GM21515 (cell line): ENCODE measurements at regions not wholly inside any gene's neighbourhood (a gene's known extent, or its start where the extent isn't known, plus 50 kb on each side); places are given as distances from the start of the nearest gene placed in this dataset.
"Not testable (repeated sequence)": the region's sequence is repeated elsewhere in the genome, so short reads cannot be mapped to it uniquely, and the experiment has no call there.

Experiments
- ATAC-seq: cut with Tn5 transposase; IDR thresholded peaks from one replicate; pipeline ENCODE4 v1.9.1; 2021; ENCODE audit not compliant: unreplicated experiment

DNA sequence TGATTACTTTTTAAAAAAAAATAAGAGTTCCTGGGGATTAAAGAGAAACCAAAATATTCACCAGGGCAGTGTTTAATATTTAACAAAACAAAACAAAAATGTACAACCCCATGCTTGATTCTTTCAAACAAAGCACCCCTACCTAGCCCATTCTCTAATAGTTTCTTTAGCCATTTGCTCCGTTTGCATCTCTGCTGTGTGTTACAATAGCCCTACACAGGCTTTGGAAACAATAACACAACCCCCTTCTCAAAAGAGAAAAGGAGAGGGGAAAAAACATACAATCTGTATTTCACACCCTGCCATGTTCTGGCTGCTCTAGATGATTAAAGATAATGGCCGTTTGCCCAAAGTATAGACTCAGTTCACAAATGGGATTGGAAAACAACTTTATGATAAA, 302.9 kb downstream of the CPS1 start:
- ATAC-seq: no peak

DNA sequence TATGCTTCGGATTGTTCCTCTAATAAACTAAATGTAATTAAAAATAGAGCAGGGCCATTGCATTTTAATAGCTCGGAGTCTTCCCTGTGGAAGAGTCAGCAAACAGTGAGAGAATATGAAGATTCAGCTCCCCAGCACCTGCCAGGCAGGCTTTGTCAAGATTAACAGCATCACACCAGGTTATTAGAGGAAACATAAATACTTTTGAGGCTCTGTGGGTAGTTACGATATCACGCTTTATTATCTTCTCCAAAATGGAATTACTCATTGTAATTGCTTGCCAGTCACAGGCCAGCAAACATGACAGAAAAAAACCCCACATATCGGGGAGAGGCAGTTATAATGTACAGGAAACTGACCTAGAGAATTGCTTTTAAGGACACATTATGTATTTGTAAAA, 303.9 kb downstream of the CPS1 start:
- no peak for ATAC-seq

DNA sequence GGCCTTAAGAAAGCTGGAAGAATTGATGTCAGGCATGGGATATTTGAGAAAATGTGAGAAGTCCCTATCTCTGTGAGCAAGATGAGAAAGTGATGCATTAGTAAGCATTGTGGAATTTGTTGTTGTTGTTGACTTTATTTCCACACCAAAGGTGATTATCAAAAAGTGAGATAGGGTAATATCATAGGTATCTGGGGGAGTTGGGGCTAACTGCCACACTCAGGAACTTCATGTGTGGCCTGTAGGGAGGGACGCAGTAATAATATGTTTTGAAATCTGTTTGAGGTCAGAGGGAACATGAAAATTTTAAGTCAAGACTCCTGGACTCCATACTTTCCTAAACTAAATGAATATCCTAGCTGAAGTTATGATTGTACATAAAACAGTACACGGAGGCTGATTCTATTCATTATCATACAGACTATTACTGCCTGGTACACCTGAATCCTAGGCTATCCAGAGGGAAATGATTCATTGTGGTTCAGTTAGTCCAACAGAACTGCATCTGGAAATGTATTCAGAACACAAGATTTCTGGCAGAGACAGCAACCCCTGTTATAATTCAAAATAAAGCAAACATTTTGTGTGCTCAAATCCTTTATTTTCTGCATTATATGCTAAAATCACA, 304.8 kb downstream of the CPS1 start:
- ATAC-seq: no peak

DNA sequence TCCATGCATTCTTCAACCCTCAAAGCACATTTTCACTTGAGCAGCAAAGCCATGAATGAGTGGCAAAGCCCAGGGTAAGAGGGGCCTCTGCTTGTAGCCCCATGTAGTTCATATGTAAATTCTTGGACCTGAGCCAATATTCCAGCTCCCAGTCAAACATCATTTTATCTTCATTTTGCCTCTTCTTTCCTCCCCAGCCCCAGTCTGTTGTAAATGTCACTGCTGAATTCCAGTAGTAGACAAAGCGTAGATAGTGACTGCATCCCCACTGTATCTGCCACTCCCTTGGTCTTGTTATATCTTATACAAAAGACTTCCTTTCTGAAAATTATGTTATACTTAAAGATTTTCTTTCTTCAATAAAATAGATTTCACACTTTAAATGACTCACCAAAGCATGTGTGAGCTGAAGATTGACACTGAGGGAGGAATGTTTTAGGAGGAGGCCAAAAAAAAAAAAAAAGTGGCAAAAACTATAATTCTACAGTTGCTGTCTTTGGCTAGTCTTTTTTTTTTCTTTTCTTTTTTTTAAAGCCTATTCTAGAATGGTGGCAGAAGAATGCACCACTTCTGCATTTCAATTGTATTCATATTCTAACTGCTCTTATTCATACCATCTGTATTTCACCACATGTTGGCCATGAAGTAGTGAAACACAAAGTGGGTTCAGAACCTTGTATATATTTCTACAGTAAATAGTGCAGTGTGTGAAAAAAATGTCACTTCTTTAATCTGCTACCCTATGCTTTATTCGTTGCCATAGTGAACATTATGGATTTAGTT, 306.1 kb downstream of the CPS1 start:
- no peak for ATAC-seq

DNA sequence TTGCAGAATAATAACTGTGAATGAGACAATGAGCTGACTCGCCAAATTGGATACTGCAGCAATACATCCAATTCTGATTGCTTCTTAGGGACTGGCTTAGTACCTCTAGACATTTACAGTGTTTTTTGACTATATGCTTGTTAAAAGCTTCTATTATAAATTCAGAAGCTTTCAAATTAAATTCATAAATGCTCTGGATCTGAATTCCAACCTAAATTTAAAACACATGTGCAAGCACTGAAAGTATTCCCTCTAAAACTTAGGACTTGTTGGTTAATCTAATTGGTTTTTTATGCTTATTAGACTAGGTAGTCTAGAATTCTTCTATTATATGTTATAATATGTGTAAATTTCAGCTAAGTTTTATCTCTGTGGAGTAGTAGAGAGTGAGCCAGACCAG, 306.9 kb downstream of the CPS1 start:
- ATAC-seq: no peak

DNA sequence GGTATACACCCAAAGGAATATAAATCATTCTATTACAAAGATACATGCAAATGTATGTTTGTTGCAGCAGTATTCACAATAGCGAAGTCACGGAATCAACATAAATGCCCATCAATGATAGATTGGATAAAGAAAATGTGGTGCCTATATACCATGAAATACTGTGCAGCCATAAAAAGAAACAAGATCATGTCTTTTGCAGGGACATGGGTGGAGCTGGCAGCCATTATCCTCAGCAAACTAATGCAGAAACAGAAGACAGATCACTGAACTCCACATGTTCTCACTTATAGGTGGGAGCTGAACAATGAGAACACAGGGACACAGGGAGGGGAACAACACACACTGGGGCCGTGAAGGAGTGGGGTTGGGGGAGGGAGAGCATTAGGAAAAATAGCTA, 315.2 kb downstream of the CPS1 start:
- not testable (repeated sequence) for ATAC-seq

DNA sequence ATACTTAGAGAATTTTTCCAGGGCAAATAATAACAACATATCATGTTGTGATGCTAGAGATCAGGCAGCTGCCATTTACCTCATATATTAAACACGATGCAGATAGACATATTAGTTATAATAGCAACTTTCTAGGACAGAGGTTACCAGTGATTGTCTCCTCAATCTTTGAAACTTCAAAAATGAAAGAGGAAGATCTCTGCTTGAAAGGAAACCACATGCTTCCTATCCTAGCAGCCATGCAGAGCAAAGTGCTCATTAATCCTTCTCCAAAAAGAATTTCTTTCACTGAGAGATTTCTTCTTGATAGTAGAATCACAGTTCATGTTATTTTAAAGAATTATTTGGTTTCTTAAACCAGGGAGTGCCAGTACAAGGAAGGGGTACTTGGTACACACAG, 317.2 kb downstream of the CPS1 start:
- no peak for ATAC-seq

DNA sequence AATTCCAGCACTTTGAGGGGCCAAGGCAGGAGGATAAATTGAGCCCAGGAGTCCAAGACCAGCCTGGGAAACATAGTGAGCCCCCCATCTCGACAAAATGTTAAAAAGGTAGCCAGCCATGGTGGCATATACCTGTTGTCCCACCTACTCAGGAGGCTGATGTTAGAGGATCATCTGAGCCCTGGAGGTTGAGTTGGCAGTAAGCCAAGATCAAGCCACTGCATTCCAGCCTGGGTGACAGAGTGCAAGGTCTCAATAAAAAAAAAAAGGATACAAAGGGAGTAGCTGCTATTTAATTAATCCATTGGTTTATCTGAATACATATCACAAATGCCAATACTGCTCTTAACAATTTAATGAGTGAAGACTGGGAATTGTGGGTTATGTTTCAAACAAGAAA, 327.8 kb downstream of the CPS1 start:
- ATAC-seq: no peak

DNA sequence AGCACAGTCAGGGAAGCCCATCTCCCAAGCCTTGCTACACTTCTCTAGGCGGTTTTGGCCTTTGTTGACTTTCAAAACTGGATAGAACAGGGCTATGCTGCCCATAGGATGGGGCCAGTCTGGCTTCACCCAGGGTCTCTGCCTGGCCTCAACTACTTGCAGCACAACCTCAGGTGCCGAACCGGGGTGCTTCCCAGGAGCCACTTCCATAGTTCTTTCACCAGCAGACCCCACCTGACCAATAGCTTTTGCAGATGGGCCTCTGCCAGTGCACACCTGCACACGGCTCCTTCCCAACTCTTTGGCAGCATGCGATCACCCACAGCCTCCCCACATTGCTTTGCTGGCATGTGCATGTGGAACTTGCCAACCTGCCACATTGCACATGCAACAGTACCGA, 331.6 kb downstream of the CPS1 start:
- no peak for ATAC-seq

DNA sequence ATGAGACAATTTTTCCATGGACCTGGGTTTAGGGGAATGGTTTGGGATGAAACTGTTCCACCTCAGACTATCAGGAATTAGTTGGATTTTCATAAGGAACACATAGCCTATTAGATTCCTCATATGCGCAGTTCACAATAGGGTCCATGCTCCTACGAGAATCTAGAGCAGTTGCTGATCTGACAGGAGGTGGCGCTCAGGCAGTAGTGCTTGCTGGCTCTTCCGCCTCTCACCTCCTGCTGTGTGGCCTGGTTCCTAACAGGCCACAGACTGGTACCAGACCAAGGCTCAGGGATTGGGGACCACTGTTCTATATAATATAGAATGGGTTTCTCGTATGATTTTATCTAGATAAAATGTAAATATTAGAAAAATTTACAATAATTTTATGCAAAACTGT, 338.7 kb downstream of the CPS1 start:
- ATAC-seq: no peak

DNA sequence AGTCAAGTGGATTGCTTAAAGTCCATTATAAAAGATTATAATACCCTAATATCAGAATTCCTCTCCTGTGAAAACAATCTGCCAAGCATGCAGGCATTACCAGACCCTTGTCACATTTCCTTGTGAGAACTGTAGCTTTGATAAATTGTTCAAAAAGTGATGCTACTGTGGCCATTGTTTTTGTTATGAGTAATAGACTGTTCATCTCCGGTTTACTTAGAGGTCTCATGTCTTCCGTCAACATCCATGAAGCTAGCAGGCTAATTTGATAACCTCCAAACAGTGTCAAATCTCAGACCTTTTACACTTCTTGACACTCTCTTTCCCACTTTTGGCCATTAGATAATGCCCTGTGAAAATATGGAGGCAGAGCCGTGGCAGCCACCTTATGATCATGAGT, 342.7 kb downstream of the CPS1 start:
- no peak for ATAC-seq

DNA sequence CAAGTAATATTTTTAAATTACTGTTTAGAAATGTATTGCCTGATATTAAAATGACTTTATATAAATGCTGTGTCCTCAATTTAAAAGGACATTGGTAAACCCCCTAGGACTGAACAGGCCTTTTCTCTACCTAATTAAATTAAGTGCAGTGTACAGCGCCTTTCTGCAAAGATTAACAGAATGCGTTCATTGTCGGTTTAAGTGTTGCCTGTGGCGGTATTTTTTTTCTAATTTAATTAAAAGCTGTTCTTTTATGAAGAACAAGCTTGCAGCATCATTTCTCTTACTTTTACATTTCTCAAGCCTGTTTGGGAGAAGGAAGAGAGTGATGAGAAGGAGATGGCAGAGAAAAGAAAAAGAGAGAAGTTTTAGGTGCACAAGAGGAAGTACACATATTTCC, 344.9 kb downstream of the CPS1 start:
- no peak for ATAC-seq

DNA sequence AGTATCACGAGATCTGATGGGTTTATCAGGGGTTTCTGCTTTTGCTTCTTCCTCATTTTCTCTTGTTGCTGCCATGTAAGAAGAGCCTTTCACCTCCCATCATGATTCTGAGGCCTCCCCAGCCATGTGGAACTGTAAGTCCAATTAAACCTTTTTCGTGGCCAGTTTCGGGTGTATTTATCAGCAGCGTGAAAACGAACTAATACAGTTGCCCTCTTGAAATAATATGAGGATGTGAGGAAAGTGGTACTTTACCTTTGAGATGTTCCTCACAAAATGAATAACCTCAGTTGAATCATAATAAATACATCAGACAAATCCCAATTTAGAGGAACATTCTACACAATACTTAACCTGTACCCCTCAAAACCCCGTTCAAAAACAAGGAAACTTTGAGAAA, 356.4 kb downstream of the CPS1 start:
- no peak for ATAC-seq

DNA sequence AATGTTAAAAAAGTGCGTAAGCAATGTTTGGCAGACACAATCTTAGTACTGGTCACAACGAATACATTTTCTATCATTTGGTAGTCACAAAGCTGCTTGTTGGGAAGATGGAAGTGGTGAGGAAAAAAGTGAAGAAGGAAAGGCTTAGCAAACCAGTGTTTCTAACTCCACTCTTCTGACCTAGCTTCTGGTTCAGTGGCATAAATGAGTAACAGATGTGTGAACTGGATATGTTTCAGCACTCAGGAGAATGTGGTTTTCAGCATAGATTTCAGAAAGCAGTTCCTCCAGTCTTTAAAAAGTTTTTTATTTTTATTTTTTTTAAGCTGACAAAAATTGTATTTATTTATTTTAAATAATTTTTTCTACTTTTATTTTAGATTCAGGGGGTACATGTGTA, 357.1 kb downstream of the CPS1 start:
- ATAC-seq: no peak

DNA sequence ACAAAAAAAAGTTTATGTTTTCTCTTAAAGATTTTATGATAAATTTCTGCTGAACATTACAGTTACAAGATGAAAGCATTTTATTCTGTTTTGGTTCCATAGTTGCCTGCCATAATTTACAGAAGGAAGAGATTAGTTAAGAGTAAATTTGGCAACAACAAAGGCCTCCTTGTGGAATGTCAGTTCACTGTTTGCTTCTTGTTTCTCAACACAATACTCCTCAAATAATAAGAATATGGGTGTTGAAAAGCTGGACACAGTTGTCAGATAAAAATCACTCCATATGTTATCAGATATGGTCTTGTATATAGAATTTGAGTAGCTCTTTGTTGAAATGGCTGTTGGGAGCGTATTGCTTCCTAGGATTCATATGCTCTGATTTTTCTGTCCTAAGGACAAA, 359.5 kb downstream of the CPS1 start:
- no peak for ATAC-seq

DNA sequence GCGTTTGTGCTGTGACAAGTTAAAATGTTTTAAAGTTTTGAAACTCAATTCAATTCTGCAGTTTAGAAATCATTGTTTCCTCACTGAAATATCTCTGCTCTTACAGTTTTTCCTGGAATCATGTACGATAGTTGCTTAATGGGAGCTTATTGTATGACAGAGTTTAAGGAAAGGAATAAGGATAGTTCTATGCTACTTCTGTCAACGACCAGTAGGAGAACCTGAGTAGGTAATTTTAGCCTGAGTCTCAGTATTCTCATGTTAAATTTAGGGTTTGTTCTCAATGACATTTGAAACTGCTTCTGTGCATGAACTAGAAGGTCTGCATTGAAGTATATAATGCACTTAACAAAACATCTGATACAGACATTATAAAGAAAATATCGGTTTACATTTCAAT, 361.1 kb downstream of the CPS1 start:
- no peak for ATAC-seq

DNA sequence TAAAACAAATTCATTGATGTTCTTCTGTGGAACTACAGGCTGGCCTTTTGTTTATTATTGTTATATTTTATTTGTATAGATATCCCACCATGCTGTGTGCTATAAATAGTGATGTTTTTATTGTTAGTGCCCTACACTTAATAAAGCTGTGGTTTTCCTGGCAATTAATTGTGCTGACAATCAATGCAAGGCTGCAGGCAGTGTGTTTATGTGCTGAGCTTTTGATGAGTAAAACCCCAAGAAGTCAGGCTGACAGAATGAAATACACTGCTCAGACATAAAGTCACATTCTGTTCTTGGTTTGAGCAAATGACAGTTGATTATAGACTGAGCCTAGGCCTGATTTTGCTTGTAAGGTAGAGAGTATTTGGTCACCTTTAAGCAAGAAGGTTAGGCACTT, 362.7 kb downstream of the CPS1 start:
- no peak for ATAC-seq

DNA sequence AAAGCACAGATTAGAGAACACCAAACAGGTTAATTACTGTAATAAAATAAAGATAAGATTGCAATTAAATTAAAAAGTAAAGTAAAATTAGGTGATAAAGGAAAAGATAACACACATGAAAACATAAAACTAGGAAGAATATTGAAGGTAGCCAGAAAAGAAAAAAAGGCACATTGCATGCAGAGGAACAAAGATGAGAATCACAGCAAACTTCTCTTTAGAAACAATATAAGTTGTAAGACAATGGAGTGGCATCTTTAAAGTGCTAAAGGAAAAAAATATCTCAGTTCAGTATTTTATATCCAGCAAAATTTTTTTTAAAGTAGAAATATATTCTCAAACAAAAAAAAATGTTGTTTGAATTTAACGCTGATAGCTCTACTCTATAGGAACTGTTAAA, 366.0 kb downstream of the CPS1 start:
- no peak for ATAC-seq

DNA sequence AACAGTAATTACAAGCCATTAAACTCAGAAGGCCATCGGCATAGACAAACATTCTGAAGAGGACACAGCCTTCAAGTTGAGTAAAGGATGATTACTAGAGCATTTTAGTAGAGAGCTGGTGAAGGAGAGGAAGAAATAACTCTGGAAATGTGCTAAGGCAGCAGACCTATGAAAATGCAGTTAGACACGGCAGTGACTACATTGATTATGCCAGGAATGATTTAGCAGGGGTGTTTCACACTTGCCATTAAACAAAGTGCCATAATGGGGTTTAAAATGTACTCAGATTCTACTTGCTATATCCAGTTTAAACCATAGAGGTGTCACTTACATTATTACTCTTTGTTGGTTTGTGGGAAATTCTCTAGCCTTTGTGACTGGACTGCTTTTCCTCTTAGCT, 372.3 kb downstream of the CPS1 start:
- ATAC-seq: no peak

DNA sequence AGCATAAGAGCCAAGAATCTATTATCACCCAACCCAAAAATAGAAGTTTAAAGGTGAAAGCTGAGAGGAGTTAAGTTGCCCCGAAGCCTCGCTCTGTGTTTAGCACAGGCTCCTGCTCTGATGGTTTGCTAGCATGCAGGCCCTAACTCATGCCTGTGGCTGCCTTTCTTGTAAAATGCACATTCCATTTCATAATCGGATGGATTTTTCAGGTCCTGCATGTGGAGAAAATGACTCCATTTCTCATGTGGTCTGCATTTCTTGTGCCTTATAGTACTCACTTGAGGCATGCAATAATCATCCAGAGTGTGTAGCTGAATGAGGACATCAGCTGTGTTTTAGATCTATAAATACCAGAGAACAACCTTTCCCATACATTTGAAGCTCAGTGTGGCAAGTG, 381.8 kb downstream of the CPS1 start:
- ATAC-seq: no peak

DNA sequence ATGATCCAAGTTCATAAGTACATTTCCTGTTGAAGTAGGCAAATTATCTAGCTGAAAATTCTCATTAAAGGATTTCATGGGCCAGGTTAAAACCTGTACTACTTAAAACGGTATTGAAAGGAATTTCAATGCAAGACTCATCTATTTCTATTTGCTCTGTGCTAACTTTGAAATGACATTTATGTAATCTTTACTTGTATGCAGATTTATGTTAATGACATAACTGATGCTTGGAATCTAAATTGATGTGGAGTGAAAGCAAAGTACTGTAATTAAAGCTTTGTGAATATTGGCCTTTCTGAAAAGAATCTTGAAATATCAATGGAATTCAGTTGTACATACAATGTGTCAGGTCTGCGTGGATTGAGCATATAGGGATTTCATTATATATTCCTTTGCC, 390.0 kb downstream of the CPS1 start:
- no peak for ATAC-seq

DNA sequence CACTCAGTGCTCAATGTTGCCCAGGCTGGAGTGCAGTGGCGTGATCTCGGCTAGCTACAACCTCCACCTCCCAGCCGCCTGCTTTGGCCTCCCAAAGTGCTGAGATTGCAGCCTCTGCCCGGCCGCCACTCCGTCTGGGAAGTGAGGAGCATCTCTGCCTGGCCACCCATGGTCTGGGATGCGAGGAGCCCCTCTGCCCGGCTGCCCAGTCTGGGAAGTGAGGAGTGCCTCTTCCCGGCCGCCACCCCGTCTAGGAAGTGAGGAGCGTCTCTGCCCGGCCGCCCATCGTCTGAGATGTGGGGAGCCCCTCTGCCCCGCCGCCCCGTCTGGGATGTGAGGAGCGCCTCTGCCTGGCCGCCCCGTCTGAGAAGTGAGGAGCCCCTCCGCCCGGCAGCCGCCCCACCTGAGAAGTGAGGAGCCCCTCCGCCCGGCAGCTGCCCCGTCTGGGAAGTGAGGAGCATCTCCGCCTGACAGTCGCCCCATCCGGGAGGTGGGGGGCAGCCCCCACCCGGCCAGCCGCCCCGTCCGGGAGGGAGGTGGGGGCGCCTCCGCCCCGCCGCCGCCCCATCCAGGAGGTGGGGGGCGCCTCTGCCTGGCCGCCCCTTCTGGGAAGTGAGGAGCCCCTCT, 394.1 kb downstream of the CPS1 start:
- not testable (repeated sequence) for ATAC-seq
